ENCODE measurements at regions not wholly inside any gene's neighbourhood (a gene's known extent, or its start where the extent isn't known, plus 50 kb on each side); places are given as distances from the start of the nearest gene placed in this dataset.

DNA sequence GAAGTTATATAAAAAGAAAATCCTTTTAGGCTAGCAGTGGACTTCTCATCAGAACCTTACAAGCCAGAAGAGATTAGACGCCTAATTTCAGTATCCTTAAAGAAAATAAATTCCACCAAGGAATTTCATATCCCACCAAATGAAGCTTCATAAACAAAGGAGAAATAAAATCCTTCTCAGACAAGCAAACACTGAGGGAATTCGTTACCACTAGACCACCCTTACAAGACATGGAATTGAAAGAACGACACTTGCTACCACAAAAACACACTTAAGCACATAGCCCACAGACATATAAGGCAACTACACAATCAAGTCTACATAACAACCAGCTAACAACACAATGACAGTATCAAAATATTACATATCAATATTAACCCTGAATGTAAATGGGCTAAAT lies 299.2 kb downstream of the TOX3 start:
- no peaks in the 10 kb centered on the region for H3K36me3 ChIP-seq (ENCODE audit: insufficient read depth, low read length)
- H3K9me3 ChIP-seq (ENCODE audit: low read length), result peaks cover 9% of the 10 kb centered on the region
- H2AFZ ChIP-seq (ENCODE audit: low read depth, low read length), result no peak overlapping the region
- H3K4me3 ChIP-seq (ENCODE audit: low read length), result no peak overlapping the region
- peaks cover 15% of the 10 kb centered on the region for H3K4me1 ChIP-seq (ENCODE audit: insufficient read depth, low read length)
- peaks cover 2% of the 10 kb centered on the region for H3K27me3 ChIP-seq (ENCODE audit: insufficient read depth, low read length)

- H3K4me3 ChIP-seq (ENCODE audit: low read length), result no peak overlapping the region
- no peaks in the 10 kb centered on the region for H3K9me3 ChIP-seq (ENCODE audit: low read length)
- peaks cover 5% of the 10 kb centered on the region for H3K4me1 ChIP-seq (ENCODE audit: insufficient read depth, low read length)
- peaks cover 2% of the 10 kb centered on the region for H3K27me3 ChIP-seq (ENCODE audit: insufficient read depth, low read length)
- peak overlapping the region; percentile 35 for H2AFZ ChIP-seq (ENCODE audit: low read depth, low read length)
- no peaks in the 10 kb centered on the region for H3K36me3 ChIP-seq (ENCODE audit: insufficient read depth, low read length)
These were observed 308.2 kb downstream of the TOX3 start for GRCh38 chr16:52238710-52239109.

DNA sequence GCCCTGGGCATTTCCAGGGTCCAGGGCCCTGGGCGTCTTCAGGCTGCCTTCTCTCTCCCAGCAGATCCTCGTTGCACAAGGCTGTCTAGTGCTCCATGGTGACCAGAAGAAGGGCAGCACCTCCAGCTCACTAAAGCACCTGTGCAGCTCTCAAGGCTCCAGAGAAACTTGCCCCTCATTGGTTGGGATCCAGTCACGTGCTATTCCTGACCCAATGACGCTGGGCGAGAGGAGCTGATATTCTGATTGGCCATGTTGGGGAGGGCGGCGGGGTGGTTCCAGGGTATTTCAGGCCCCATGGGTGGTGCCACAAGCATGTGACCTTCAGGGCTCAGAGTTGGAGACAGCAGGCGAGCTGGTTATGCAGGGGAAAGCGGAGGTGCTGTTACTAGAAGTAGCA lies 309.1 kb downstream of the TOX3 start:
- Histone ChIP-seq H3K36me3 (ENCODE audit: insufficient read depth, low read length) (no peaks in the 10 kb centered on the region), H3K27me3 (ENCODE audit: insufficient read depth, low read length) (no peaks in the 10 kb centered on the region), H3K9me3 (ENCODE audit: low read length) (no peaks in the 10 kb centered on the region), H3K4me3 (ENCODE audit: low read length) (no peak overlapping the region), H2AFZ (ENCODE audit: low read depth, low read length) (no peak overlapping the region), H3K4me1 (ENCODE audit: insufficient read depth, low read length) (peaks cover 5% of the 10 kb centered on the region)

- Histone ChIP-seq H2AFZ (ENCODE audit: low read depth, low read length) (no peak overlapping the region), H3K4me3 (ENCODE audit: low read length) (no peak overlapping the region), H3K36me3 (ENCODE audit: insufficient read depth, low read length) (no peaks in the 10 kb centered on the region), H3K27me3 (ENCODE audit: insufficient read depth, low read length) (no peaks in the 10 kb centered on the region), H3K9me3 (ENCODE audit: low read length) (peaks cover 1% of the 10 kb centered on the region), H3K4me1 (ENCODE audit: insufficient read depth, low read length) (peaks cover 5% of the 10 kb centered on the region)
These were observed 311.8 kb downstream of the TOX3 start for GRCh38 chr16:52235186-52235585.

DNA sequence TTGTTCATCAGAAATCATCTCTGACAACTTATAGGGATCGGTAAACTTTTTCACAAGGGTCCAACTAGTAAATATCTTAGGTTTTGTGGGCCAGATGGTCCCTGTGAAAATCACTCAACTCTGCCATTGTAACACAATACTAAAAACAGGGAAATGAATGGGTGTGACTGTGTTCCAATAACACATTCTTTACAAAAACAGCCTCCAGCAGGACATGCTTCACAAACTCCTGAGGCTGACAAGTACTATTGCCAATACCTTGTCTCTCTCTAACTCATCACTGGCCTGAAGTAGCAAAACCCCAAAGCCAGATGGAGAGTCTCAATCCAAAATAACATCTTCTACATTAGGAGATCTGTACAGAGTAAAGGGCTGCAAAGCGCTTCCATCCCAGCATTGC lies 312.3 kb downstream of the TOX3 start:
- Histone ChIP-seq H3K27me3 (ENCODE audit: insufficient read depth, low read length) (no peaks in the 10 kb centered on the region), H3K4me1 (ENCODE audit: insufficient read depth, low read length) (peaks cover 5% of the 10 kb centered on the region), H3K36me3 (ENCODE audit: insufficient read depth, low read length) (no peaks in the 10 kb centered on the region), H3K9me3 (ENCODE audit: low read length) (peaks cover 1% of the 10 kb centered on the region), H2AFZ (ENCODE audit: low read depth, low read length) (no peak overlapping the region), H3K4me3 (ENCODE audit: low read length) (no peak overlapping the region)

- Histone ChIP-seq H3K9me3 (ENCODE audit: low read length) (peaks cover 1% of the 10 kb centered on the region), H3K4me3 (ENCODE audit: low read length) (no peak overlapping the region), H3K4me1 (ENCODE audit: insufficient read depth, low read length) (peaks cover 6% of the 10 kb centered on the region), H3K27me3 (ENCODE audit: insufficient read depth, low read length) (no peaks in the 10 kb centered on the region), H2AFZ (ENCODE audit: low read depth, low read length) (no peak overlapping the region), H3K36me3 (ENCODE audit: insufficient read depth, low read length) (no peaks in the 10 kb centered on the region)
These were observed 317.5 kb downstream of the TOX3 start for GRCh38 chr16:52229471-52229870.

DNA sequence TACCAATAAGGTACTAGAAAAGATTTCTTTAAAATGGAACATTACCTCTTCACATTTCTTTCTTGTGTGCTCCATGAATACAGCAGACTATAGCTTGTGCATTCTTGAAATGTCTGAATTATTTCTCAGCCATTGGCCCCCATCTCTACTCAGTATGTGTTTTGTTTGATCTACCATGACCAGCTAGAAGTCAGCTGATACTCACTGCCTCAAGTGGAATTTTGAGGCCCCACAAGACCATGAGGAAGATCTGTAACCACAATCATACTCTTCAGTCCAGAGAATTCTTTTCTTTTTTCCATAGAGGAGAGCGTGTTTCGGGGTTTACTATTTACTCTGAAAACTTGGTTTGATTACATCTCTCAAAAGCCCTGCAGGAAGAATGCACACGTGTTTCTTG lies 319.1 kb downstream of the TOX3 start:
- Histone ChIP-seq H3K36me3 (ENCODE audit: insufficient read depth, low read length) (no peaks in the 10 kb centered on the region), H3K4me1 (ENCODE audit: insufficient read depth, low read length) (peaks cover 6% of the 10 kb centered on the region), H3K4me3 (ENCODE audit: low read length) (no peak overlapping the region), H3K9me3 (ENCODE audit: low read length) (peaks cover 1% of the 10 kb centered on the region), H2AFZ (ENCODE audit: low read depth, low read length) (no peak overlapping the region), H3K27me3 (ENCODE audit: insufficient read depth, low read length) (no peaks in the 10 kb centered on the region)

DNA sequence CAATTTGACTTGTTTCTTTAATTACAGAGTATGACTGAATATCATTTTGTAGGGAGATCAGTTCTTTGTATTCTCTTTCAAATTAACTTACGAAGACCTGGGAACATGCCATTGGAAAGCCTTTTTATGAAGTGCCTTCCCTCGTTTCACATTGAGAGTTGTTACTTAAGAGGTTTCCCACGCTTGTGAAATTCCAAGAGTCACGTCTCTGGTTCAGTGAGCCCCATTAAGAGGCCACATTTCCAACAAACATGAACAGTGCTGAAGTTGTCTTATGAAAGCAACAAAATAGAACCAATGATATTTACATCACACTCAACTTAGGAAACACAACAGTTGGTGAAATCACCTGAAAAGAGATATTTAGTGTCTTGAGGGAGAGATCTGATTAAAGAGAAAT lies 334.1 kb downstream of the TOX3 start:
- Histone ChIP-seq H3K36me3 (ENCODE audit: insufficient read depth, low read length) (no peaks in the 10 kb centered on the region), H2AFZ (ENCODE audit: low read depth, low read length) (no peak overlapping the region), H3K9me3 (ENCODE audit: low read length) (no peaks in the 10 kb centered on the region), H3K4me1 (ENCODE audit: insufficient read depth, low read length) (no peaks in the 10 kb centered on the region), H3K27me3 (ENCODE audit: insufficient read depth, low read length) (no peaks in the 10 kb centered on the region), H3K4me3 (ENCODE audit: low read length) (no peak overlapping the region)

GRCh38 chr16:52209227-52209626 lies 337.7 kb downstream of the TOX3 start:
- H3K9me3 ChIP-seq (ENCODE audit: low read length), result no peaks in the 10 kb centered on the region
- H3K4me1 ChIP-seq (ENCODE audit: insufficient read depth, low read length), result no peaks in the 10 kb centered on the region
- no peaks in the 10 kb centered on the region for H3K27me3 ChIP-seq (ENCODE audit: insufficient read depth, low read length)
- H3K36me3 ChIP-seq (ENCODE audit: insufficient read depth, low read length), result no peaks in the 10 kb centered on the region
- no peak overlapping the region for H3K4me3 ChIP-seq (ENCODE audit: low read length)
- no peak overlapping the region for H2AFZ ChIP-seq (ENCODE audit: low read depth, low read length)

- Histone ChIP-seq H3K36me3 (ENCODE audit: insufficient read depth, low read length) (no peaks in the 10 kb centered on the region), H3K4me1 (ENCODE audit: insufficient read depth, low read length) (peaks cover 5% of the 10 kb centered on the region), H3K27me3 (ENCODE audit: insufficient read depth, low read length) (no peaks in the 10 kb centered on the region), H3K9me3 (ENCODE audit: low read length) (no peaks in the 10 kb centered on the region), H2AFZ (ENCODE audit: low read depth, low read length) (no peak overlapping the region), H3K4me3 (ENCODE audit: low read length) (no peak overlapping the region)
These were observed 343.8 kb downstream of the TOX3 start for GRCh38 chr16:52203096-52203495.

DNA sequence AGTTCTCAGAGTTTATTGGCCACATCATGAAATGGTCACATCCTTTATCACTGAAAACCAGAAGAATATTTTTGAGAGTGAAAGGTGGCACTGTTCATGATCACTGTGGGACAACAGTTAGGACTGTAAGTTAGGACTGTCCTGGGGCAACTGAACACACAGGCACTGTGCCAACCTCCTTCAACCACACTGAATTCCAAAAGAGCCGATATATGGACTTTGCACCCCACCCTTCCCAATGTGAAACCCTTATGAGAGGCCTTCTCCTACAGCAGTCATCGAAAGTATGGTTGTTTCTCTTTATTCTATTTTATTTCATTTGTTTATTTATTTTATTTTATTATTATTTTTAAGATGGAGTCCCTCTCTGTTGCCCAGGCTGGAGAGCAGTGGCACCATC lies 353.5 kb downstream of the TOX3 start:
- H3K27me3 ChIP-seq (ENCODE audit: insufficient read depth, low read length), result no peaks in the 10 kb centered on the region
- no peaks in the 10 kb centered on the region for H3K36me3 ChIP-seq (ENCODE audit: insufficient read depth, low read length)
- no peak overlapping the region for H3K4me3 ChIP-seq (ENCODE audit: low read length)
- no peaks in the 10 kb centered on the region for H3K9me3 ChIP-seq (ENCODE audit: low read length)
- no peak overlapping the region for H2AFZ ChIP-seq (ENCODE audit: low read depth, low read length)
- H3K4me1 ChIP-seq (ENCODE audit: insufficient read depth, low read length), result peaks cover 8% of the 10 kb centered on the region

GRCh38 chr16:52191531-52192134 lies 355.3 kb downstream of the TOX3 start:
- H3K27me3 ChIP-seq (ENCODE audit: insufficient read depth, low read length), result no peaks in the 10 kb centered on the region

DNA sequence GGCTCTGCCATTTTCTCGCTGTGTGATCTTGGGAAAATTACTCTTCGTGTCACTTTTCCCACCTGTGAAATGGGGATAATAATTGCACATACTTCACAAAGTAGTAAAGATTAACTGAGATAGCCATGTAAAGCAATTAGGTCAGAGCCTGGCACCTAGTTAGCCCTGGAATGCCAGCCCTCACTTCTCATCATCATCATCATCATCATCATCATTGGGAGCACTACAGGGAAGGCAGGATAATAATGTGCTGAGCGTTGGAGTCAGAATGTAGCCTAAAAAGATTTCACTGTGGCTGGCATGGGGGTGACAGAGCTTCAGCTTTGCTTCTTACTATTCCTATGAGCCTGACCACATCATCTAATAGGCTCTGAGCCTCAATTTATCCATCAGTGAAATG lies 362.6 kb downstream of the TOX3 start:
- H3K9me3 ChIP-seq (ENCODE audit: low read length), result no peaks in the 10 kb centered on the region
- H3K27me3 ChIP-seq (ENCODE audit: insufficient read depth, low read length), result no peaks in the 10 kb centered on the region
- H3K4me1 ChIP-seq (ENCODE audit: insufficient read depth, low read length), result no peaks in the 10 kb centered on the region
- H2AFZ ChIP-seq (ENCODE audit: low read depth, low read length), result no peak overlapping the region
- H3K36me3 ChIP-seq (ENCODE audit: insufficient read depth, low read length), result no peaks in the 10 kb centered on the region
- H3K4me3 ChIP-seq (ENCODE audit: low read length), result no peak overlapping the region

More at GRCh38 chr16:52191531-52192134, 355.3 kb downstream of the TOX3 start:
- Histone ChIP-seq H3K36me3 (ENCODE audit: insufficient read depth, low read length) (no peaks in the 10 kb centered on the region), H2AFZ (ENCODE audit: low read depth, low read length) (peak overlapping the region; percentile 78), H3K4me1 (ENCODE audit: insufficient read depth, low read length) (peaks cover 8% of the 10 kb centered on the region), H3K9me3 (ENCODE audit: low read length) (no peaks in the 10 kb centered on the region), H3K4me3 (ENCODE audit: low read length) (no peak overlapping the region)

DNA sequence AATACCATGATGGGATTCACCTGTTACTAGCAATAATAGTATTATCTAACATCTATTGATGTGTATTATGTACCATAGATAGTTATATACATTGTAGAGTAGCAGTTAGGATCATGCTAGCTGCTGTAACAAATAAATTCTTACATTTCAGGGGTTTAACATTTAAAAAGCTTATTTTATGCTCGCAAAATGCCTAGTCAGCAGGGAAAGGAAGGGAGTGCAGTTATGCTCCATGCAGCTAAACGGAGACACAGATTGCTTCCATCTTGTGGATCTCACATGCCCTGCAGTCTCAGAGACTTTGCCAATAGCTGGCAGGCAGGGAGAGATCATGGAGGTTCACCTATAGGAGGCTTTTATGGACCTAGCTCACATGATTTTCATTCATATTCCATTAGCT lies 364.1 kb downstream of the TOX3 start:
- H2AFZ ChIP-seq (ENCODE audit: low read depth, low read length), result no peak overlapping the region
- no peaks in the 10 kb centered on the region for H3K36me3 ChIP-seq (ENCODE audit: insufficient read depth, low read length)
- H3K27me3 ChIP-seq (ENCODE audit: insufficient read depth, low read length), result no peaks in the 10 kb centered on the region
- H3K4me1 ChIP-seq (ENCODE audit: insufficient read depth, low read length), result no peaks in the 10 kb centered on the region
- no peaks in the 10 kb centered on the region for H3K9me3 ChIP-seq (ENCODE audit: low read length)
- no peak overlapping the region for H3K4me3 ChIP-seq (ENCODE audit: low read length)

Measured in neuron (in vitro differentiated cells).